GM18498 (cell line): ENCODE measurements at regions not wholly inside any gene's neighbourhood (a gene's known extent, or its start where the extent isn't known, plus 50 kb on each side); places are given as distances from the start of the nearest gene placed in this dataset.
A peak's percentile ranks its signal among the peaks of the same experiment; 100 is the strongest.
"Not testable (repeated sequence)": the region's sequence is repeated elsewhere in the genome, so short reads cannot be mapped to it uniquely, and the experiment has no call there.

Experiments used
- ATAC-seq: cut with Tn5 transposase; IDR thresholded peaks from one replicate; pipeline ENCODE4 v1.9.1; 2021; ENCODE audit warnings: mild to moderate bottlenecking, moderate library complexity; ENCODE audit not compliant: unreplicated experiment

- ATAC-seq = peak; percentile 71
Observed at GRCh38 chr7:46139079-46139478, 218.0 kb upstream of the IGFBP3 start.

- no peak for ATAC-seq
Observed at GRCh38 chr7:46137725-46138124, 216.7 kb upstream of the IGFBP3 start.

- no peak for ATAC-seq
Observed at GRCh38 chr7:46135557-46135956, 214.5 kb upstream of the IGFBP3 start.

- no peak for ATAC-seq
Observed at GRCh38 chr7:46134795-46135194, 213.7 kb upstream of the IGFBP3 start.

GRCh38 chr7:46134385-46134784 lies 213.3 kb upstream of the IGFBP3 start:
- no peak for ATAC-seq

- ATAC-seq = no peak
Observed at GRCh38 chr7:46133751-46134150, 212.7 kb upstream of the IGFBP3 start.

- no peak for ATAC-seq
Observed at GRCh38 chr7:46133072-46133471, 212.0 kb upstream of the IGFBP3 start.

- ATAC-seq = no peak
Observed at GRCh38 chr7:46131916-46132795, 211.1 kb upstream of the IGFBP3 start.

- ATAC-seq = no peak
Observed at GRCh38 chr7:46129831-46130230, 208.8 kb upstream of the IGFBP3 start.

GRCh38 chr7:46127814-46128213 lies 206.7 kb upstream of the IGFBP3 start:
- ATAC-seq = no peak

- ATAC-seq = no peak
Observed at GRCh38 chr7:46126675-46127300, 205.7 kb upstream of the IGFBP3 start.

- no peak for ATAC-seq
Observed at GRCh38 chr7:46123756-46124343, 202.8 kb upstream of the IGFBP3 start.

- ATAC-seq = no peak
Observed at GRCh38 chr7:46115410-46115809, 194.3 kb upstream of the IGFBP3 start.

- ATAC-seq = no peak
Observed at GRCh38 chr7:46109437-46109836, 188.4 kb upstream of the IGFBP3 start.

- ATAC-seq = no peak
Observed at GRCh38 chr7:46108272-46108671, 187.2 kb upstream of the IGFBP3 start.

- no peak for ATAC-seq
Observed at GRCh38 chr7:46107610-46108217, 186.6 kb upstream of the IGFBP3 start.

GRCh38 chr7:46100521-46100920 lies 179.4 kb upstream of the IGFBP3 start:
- ATAC-seq = no peak

GRCh38 chr7:46099076-46099475 lies 178.0 kb upstream of the IGFBP3 start:
- ATAC-seq = no peak

GRCh38 chr7:46091071-46091470 lies 170.0 kb upstream of the IGFBP3 start:
- ATAC-seq = no peak

GRCh38 chr7:46089281-46089680 lies 168.2 kb upstream of the IGFBP3 start:
- no peak for ATAC-seq

- ATAC-seq = not testable (repeated sequence)
Observed at GRCh38 chr7:46088486-46088885, 167.4 kb upstream of the IGFBP3 start.
